GM12878 (cell line): ENCODE measurements at regions not wholly inside any gene's neighbourhood (a gene's known extent, or its start where the extent isn't known, plus 50 kb on each side); places are given as distances from the start of the nearest gene placed in this dataset.

Source experiments
- ATAC-seq: fragments of 200-7000 bp; cut with Tn5 transposase; 3 replicates; pipeline ENCODE4 v1.9.1; 2020; ENCODE audit warnings: mild to moderate bottlenecking, moderate library complexity
- BruUV-seq: library from RNA; stranded (reverse); fragments of 400-500 nt; replicated peaks from 2 replicates; lab custom pipeline; 2021; lab: Mats Ljungman, UMichigan
- CTCF ChIA-PET: fragments of 300-600 bp; sonication (Branson Sonifier 250); formaldehyde crosslinking; extraction: SDS; loops from one replicate; lab custom pipeline; 2021; ENCODE audit warnings: inconsistent platforms; lab: Yijun Ruan, JAX
- POLR2A ChIA-PET: fragments of 350-600 bp; formaldehyde crosslinking; extraction: SDS; loops from one replicate; lab custom pipeline; 2021; ENCODE audit warnings: inconsistent platforms; lab: Charles Lee
- RAD21 ChIA-PET: fragments of 300-600 bp; sonication (Branson Sonifier 250); formaldehyde crosslinking; loops from one replicate; lab custom pipeline; 2023; ENCODE audit warnings: antibody characterized with exemption; ENCODE audit not compliant: unreplicated experiment; lab: Charles Lee
- SMC1A ChIA-PET: fragments of 300-600 bp; sonication (Branson Sonifier 250); formaldehyde crosslinking; loops from one replicate; lab custom pipeline; 2023; ENCODE audit not compliant: unreplicated experiment, uncharacterized antibody; lab: Charles Lee
- DNase-seq: peaks from one replicate; pipeline ENCODE4 v3.0.0-alpha.2; 2011; ENCODE audit warnings: low read depth, low spot score
- FAIRE-seq: peaks from 3 replicates; lab custom pipeline; 2011; peaks lifted over from hg19 to GRCh38; lab: Jason Lieb, UNC
- H2AFZ ChIP-seq: 2 replicates; pipeline ENCODE4 v1.6.0; 2011; ENCODE audit warnings: low read depth, low read length, control low read depth; ENCODE audit not compliant: control insufficient read depth
- H3K27ac ChIP-seq: 2 replicates; pipeline ENCODE4 v1.5.1; 2011; ENCODE audit warnings: control low read depth; ENCODE audit not compliant: control insufficient read depth, insufficient read depth
- H3K27me3 ChIP-seq, 2 experiments: replicated peaks in 1 of 2; 2 replicates each; pipeline versions ENCODE4 v1.6.0 to v1.6.1; 2011; ENCODE audit warnings: low read length in 1 of 2; ENCODE audit not compliant: control insufficient read depth in 2 of 2, insufficient read depth in 2 of 2
- H3K36me3 ChIP-seq, 2 experiments: 2 replicates each; pipeline ENCODE4 v1.5.1; 2011; ENCODE audit warnings: low read length in 1 of 2; ENCODE audit not compliant: control insufficient read depth in 2 of 2, insufficient read depth in 2 of 2
- H3K4me1 ChIP-seq: 2 replicates; pipeline ENCODE4 v1.6.1; 2011; ENCODE audit warnings: mild to moderate bottlenecking, low read length, moderate library complexity, mixed read lengths; ENCODE audit not compliant: control insufficient read depth, insufficient read depth
- H3K4me2 ChIP-seq: 2 replicates; pipeline ENCODE4 v1.6.0; 2011; ENCODE audit warnings: control low read depth; ENCODE audit not compliant: control insufficient read depth, insufficient read depth
- H3K4me3 ChIP-seq: fragments of 200-600 bp; sonication (generic); 2 replicates; pipeline ENCODE4 v1.5.1; 2016
- H3K79me2 ChIP-seq: 2 replicates; pipeline ENCODE4 v1.6.0; 2011; ENCODE audit warnings: low read length; ENCODE audit not compliant: control insufficient read depth, insufficient read depth
- H3K9ac ChIP-seq: 2 replicates; pipeline ENCODE4 v1.8.0; 2011; ENCODE audit warnings: low read length, control low read depth, mixed read lengths; ENCODE audit not compliant: control insufficient read depth, insufficient read depth
- H3K9me3 ChIP-seq: replicated peaks from 3 replicates; pipeline ENCODE4 v1.5.1; 2011; ENCODE audit warnings: mild to moderate bottlenecking, low read length; ENCODE audit not compliant: control insufficient read depth, insufficient read depth
- H4K20me1 ChIP-seq: 2 replicates; pipeline ENCODE4 v1.6.0; 2011; ENCODE audit not compliant: control insufficient read depth, insufficient read depth
- ATF3 ChIP-seq: IDR thresholded peaks from 2 replicates; pipeline ENCODE4 v1.6.1; 2011; ENCODE audit warnings: low read depth, mild to moderate bottlenecking, low read length, moderate library complexity, borderline replicate concordance; ENCODE audit errors: extremely low read depth
- HCFC1 ChIP-seq: fragments of 150-350 bp; IDR thresholded peaks from 2 replicates; pipeline ENCODE4 v1.6.1; 2014; ENCODE audit warnings: low read length
- MEF2A ChIP-seq: IDR thresholded peaks from 2 replicates; pipeline ENCODE4 v1.6.1; 2011; ENCODE audit warnings: low read depth, mild to moderate bottlenecking, low read length, moderate library complexity; ENCODE audit not compliant: insufficient read depth
- PBX3 ChIP-seq: IDR thresholded peaks from 2 replicates; pipeline ENCODE4 v1.6.1; 2011; ENCODE audit warnings: mild to moderate bottlenecking, low read depth, low read length, moderate library complexity; ENCODE audit not compliant: insufficient replicate concordance
- USF1 ChIP-seq: IDR thresholded peaks from 2 replicates; pipeline ENCODE4 v1.6.1; 2011; ENCODE audit warnings: borderline replicate concordance, low read depth, mild to moderate bottlenecking, moderate library complexity, mixed read lengths, low read length; ENCODE audit not compliant: insufficient read depth; ENCODE audit errors: extremely low read length
- WGBS: methylation state at CpG from one replicate; pipeline ENCODE4 v1.1.6; 2016; ENCODE audit warnings: low lambda C conversion rate; ENCODE audit not compliant: insufficient replicate concordance, insufficient coverage; ENCODE audit errors: missing lambda C conversion rate; 5-methylcytosine and 5-hydroxymethylcytosine counted together
- in situ Hi-C: fragments of 300-500 bp; cut with MboI; formaldehyde crosslinking; loops from 9 replicates; pipeline ENCODE4 v1.14.3; 2018; ENCODE audit warnings: mixed read lengths
- intact Hi-C: fragments of 100-400 bp; cut with micrococcal nuclease; formaldehyde crosslinking; loops from one replicate; pipeline ENCODE4 v1.14.2; 2022; ENCODE audit not compliant: unreplicated experiment

- in situ Hi-C loops, result no loop called here
These were observed 230.4 kb upstream of the CCDC179 start for GRCh38 chr11:23090659-23091058.

More at GRCh38 chr11:23090659-23091058, 230.4 kb upstream of the CCDC179 start:
- DNase-seq (no peak), FAIRE-seq (no peak)
- H3K9me3 ChIP-seq, result no peaks in the 10 kb centered on the region
- H2AFZ ChIP-seq, result no peak overlapping the region
- ChIA-PET CTCF (interaction anchor here (0.6 to 1.1 kb wide), 2 partner anchors 19 to 22 kb away, joined by 3 to 5 read pairs; no protein-coding TSS in a partner anchor), RAD21 (interaction anchor here (0.9 kb wide), 1 partner anchor 50 kb away, joined by 3 read pairs; no protein-coding TSS in a partner anchor)
- no TSS peak for BruUV-seq
- no peaks in the 10 kb centered on the region for H3K79me2 ChIP-seq
- no peak for TF ChIP-seq USF1
- TF ChIP-seq ATF3, result no peak
- TF ChIP-seq HCFC1, result no peak
- TF ChIP-seq PBX3, result no peak
- no peak for TF ChIP-seq MEF2A
- TF ChIP-seq, all 136 proteins: peak for 0
- no peak for ATAC-seq
- H3K9ac ChIP-seq, result no peak overlapping the region
- no peaks in the 10 kb centered on the region for H3K36me3 ChIP-seq
- no peak overlapping the region for H3K4me2 ChIP-seq
- no peaks in the 10 kb centered on the region for H4K20me1 ChIP-seq
- POLR2A ChIA-PET, result no interaction called here
- H3K27ac ChIP-seq, result no peak overlapping the region
- H3K4me1 ChIP-seq, result no peaks in the 10 kb centered on the region
- H3K4me3 ChIP-seq, result no peak overlapping the region
- no peaks in the 10 kb centered on the region for H3K27me3 ChIP-seq
- WGBS, result 0% methylated on average over 2 of the region's 2 CpGs
- intact Hi-C loops, result no loop called here
- SMC1A ChIA-PET, result interaction anchor here (1.0 to 1.2 kb wide), 3 partner anchors 17 to 69 kb away, joined by 3 to 6 read pairs (median 4); no protein-coding TSS in a partner anchor
